GM23248 (cell line): ENCODE measurements at regions not wholly inside any gene's neighbourhood (a gene's known extent, or its start where the extent isn't known, plus 50 kb on each side); places are given as distances from the start of the nearest gene placed in this dataset.
A peak's percentile ranks its signal among the peaks of the same experiment; 100 is the strongest.

Experiments
- DNase-seq: peaks from one replicate; pipeline ENCODE4 v3.0.0-alpha.2; 2015
- H2AFZ ChIP-seq: fragments of 200-600 bp; sonication (generic); 2 replicates; pipeline ENCODE4 v1.6.1; 2016; ENCODE audit warnings: antibody characterized with exemption
- H3F3A ChIP-seq: fragments of 200-600 bp; sonication (generic); 2 replicates; pipeline ENCODE4 v1.6.1; 2016; ENCODE audit warnings: mild to moderate bottlenecking, antibody characterized with exemption, mixed run types; ENCODE audit not compliant: insufficient read depth
- H3K27ac ChIP-seq: fragments of 200-600 bp; sonication (generic); 2 replicates; pipeline ENCODE4 v1.5.1; 2016; ENCODE audit warnings: mild to moderate bottlenecking
- H3K27me3 ChIP-seq: fragments of 200-600 bp; sonication (generic); replicated peaks from 2 replicates; pipeline ENCODE4 v1.6.1; 2016; ENCODE audit warnings: mild to moderate bottlenecking; ENCODE audit not compliant: insufficient read depth
- H3K36me3 ChIP-seq: fragments of 200-600 bp; sonication (generic); 2 replicates; pipeline ENCODE4 v1.6.1; 2016; ENCODE audit warnings: low read depth, mild to moderate bottlenecking
- H3K4me1 ChIP-seq: fragments of 200-600 bp; sonication (generic); 2 replicates; pipeline ENCODE4 v1.6.1; 2016; ENCODE audit warnings: mild to moderate bottlenecking; ENCODE audit not compliant: insufficient read depth
- H3K4me2 ChIP-seq: fragments of 200-600 bp; sonication (generic); one replicate; pipeline ENCODE4 v1.6.1; 2016; ENCODE audit warnings: mild to moderate bottlenecking; ENCODE audit not compliant: unreplicated experiment
- H3K4me3 ChIP-seq: fragments of 200-600 bp; sonication (generic); 2 replicates; pipeline ENCODE4 v1.5.1; 2016; ENCODE audit warnings: mild to moderate bottlenecking
- H3K79me2 ChIP-seq: fragments of 200-600 bp; sonication (generic); 2 replicates; pipeline ENCODE4 v1.6.1; 2016; ENCODE audit warnings: mild to moderate bottlenecking; ENCODE audit not compliant: insufficient read depth
- H3K9ac ChIP-seq: fragments of 200-600 bp; sonication (generic); 2 replicates; pipeline ENCODE4 v1.6.1; 2016; ENCODE audit warnings: mild to moderate bottlenecking
- H3K9me2 ChIP-seq: fragments of 200-600 bp; sonication (generic); 2 replicates; pipeline ENCODE4 v1.6.1; 2016; ENCODE audit warnings: mixed run types, mild to moderate bottlenecking, moderate library complexity; ENCODE audit not compliant: insufficient read depth
- H3K9me3 ChIP-seq: fragments of 200-600 bp; sonication (generic); one replicate; pipeline ENCODE4 v1.6.1; 2017; ENCODE audit warnings: low read depth
- H4K20me1 ChIP-seq: fragments of 200-600 bp; sonication (generic); 2 replicates; pipeline ENCODE4 v1.6.0; 2016; ENCODE audit not compliant: insufficient read depth
- EZH2 ChIP-seq: fragments of 200-600 bp; sonication (generic); IDR thresholded peaks from 2 replicates; pipeline ENCODE4 v1.6.1; 2018; ENCODE audit warnings: antibody characterized with exemption, mild to moderate bottlenecking; ENCODE audit not compliant: insufficient read depth, poor library complexity, severe bottlenecking
- EZH2phosphoT487 ChIP-seq: fragments of 200-600 bp; sonication (generic); IDR thresholded peaks from 2 replicates; pipeline ENCODE4 v1.6.1; 2018; ENCODE audit warnings: antibody characterized with exemption, moderate library complexity, mild to moderate bottlenecking, low read depth; ENCODE audit not compliant: insufficient read depth
- WGBS, 2 experiments: methylation state at CpG; one replicate each; pipeline ENCODE4 v1.1.6; 2015 to 2017; ENCODE audit warnings: low lambda C conversion rate in 2 of 2, low coverage in 1 of 2; ENCODE audit errors: missing lambda C conversion rate in 2 of 2; 5-methylcytosine and 5-hydroxymethylcytosine counted together
- in situ Hi-C: fragments of 300-500 bp; cut with MboI; formaldehyde crosslinking; loops from 2 replicates; pipeline ENCODE4 v1.15.0; 2020

- 13 to 21% methylated on average over 6 of the region's 6 CpGs for WGBS, 2 experiments
- in situ Hi-C loops = no loop called here
Observed at GRCh38 chr2:6423944-6424343, 441.8 kb downstream of the CMPK2 start.

GRCh38 chr2:6425032-6425431, 440.7 kb downstream of the CMPK2 start:
- H3K4me3 ChIP-seq = no peak overlapping the region
- H3F3A ChIP-seq = no peaks in the 10 kb centered on the region; the same call in 1 of the 2 replicates
- no peak overlapping the region for H2AFZ ChIP-seq
- H3K4me2 ChIP-seq = no peak overlapping the region
- H3K9me3 ChIP-seq = no peaks in the 10 kb centered on the region
- no peak overlapping the region for H3K27ac ChIP-seq
- 80 to 91% methylated on average over 3 of the region's 3 CpGs for WGBS, 2 experiments
- no peaks in the 10 kb centered on the region for H3K27me3 ChIP-seq
- no peaks in the 10 kb centered on the region for H3K79me2 ChIP-seq
- TF ChIP-seq EZH2phosphoT487 (no peak), EZH2 (no peak)
- H3K9ac ChIP-seq = no peak overlapping the region
- no peaks in the 10 kb centered on the region for H3K36me3 ChIP-seq
- H4K20me1 ChIP-seq = no peaks in the 10 kb centered on the region
- H3K4me1 ChIP-seq = no peaks in the 10 kb centered on the region
- H3K9me2 ChIP-seq = no peaks in the 10 kb centered on the region
- no peak for DNase-seq
- in situ Hi-C loops = no loop called here

More at GRCh38 chr2:6423944-6424343, 441.8 kb downstream of the CMPK2 start:
- no peaks in the 10 kb centered on the region for H3K4me1 ChIP-seq
- H3K79me2 ChIP-seq = no peaks in the 10 kb centered on the region
- no peaks in the 10 kb centered on the region for H3K36me3 ChIP-seq
- no peak for TF ChIP-seq EZH2phosphoT487
- no peak for TF ChIP-seq EZH2
- H3K27ac ChIP-seq = no peak overlapping the region
- no peaks in the 10 kb centered on the region for H3K27me3 ChIP-seq
- H3K9me2 ChIP-seq = no peaks in the 10 kb centered on the region
- no peaks in the 10 kb centered on the region for H3K9me3 ChIP-seq
- no peak overlapping the region for H2AFZ ChIP-seq
- H3K4me3 ChIP-seq = no peak overlapping the region
- no peaks in the 10 kb centered on the region; the same call in 1 of the 2 replicates for H3F3A ChIP-seq
- DNase-seq = no peak
- H3K4me2 ChIP-seq = no peak overlapping the region
- H3K9ac ChIP-seq = no peak overlapping the region
- no peaks in the 10 kb centered on the region for H4K20me1 ChIP-seq

- H2AFZ ChIP-seq = no peak overlapping the region
- no peak overlapping the region for H3K4me2 ChIP-seq
- H3K9ac ChIP-seq = no peak overlapping the region
- H3K4me1 ChIP-seq = no peaks in the 10 kb centered on the region
- no peaks in the 10 kb centered on the region for H3K36me3 ChIP-seq
- H3F3A ChIP-seq = no peaks in the 10 kb centered on the region
- H3K27me3 ChIP-seq = no peaks in the 10 kb centered on the region
- no peak overlapping the region for H3K4me3 ChIP-seq
- H3K27ac ChIP-seq = no peak overlapping the region
- no peaks in the 10 kb centered on the region for H4K20me1 ChIP-seq
- WGBS, 2 experiments = 51 to 52% methylated on average over 19 of the region's 19 CpGs
- DNase-seq = no peak
- no peaks in the 10 kb centered on the region for H3K79me2 ChIP-seq
- H3K9me3 ChIP-seq = no peaks in the 10 kb centered on the region
- no peaks in the 10 kb centered on the region for H3K9me2 ChIP-seq
- TF ChIP-seq EZH2phosphoT487 (no peak), EZH2 (no peak)
- in situ Hi-C loops = no loop called here
Observed at GRCh38 chr2:6429210-6429986, 436.3 kb downstream of the CMPK2 start.

- WGBS, 2 experiments = 36 to 38% methylated on average over 6 of the region's 6 CpGs
- H3F3A ChIP-seq = no peaks in the 10 kb centered on the region
- H3K27me3 ChIP-seq = no peaks in the 10 kb centered on the region
- H3K9me3 ChIP-seq = no peaks in the 10 kb centered on the region
- no peaks in the 10 kb centered on the region for H4K20me1 ChIP-seq
- no peak overlapping the region for H3K9ac ChIP-seq
- H3K27ac ChIP-seq = no peak overlapping the region
- no peaks in the 10 kb centered on the region for H3K4me1 ChIP-seq
- DNase-seq = peak; percentile 1
- H3K9me2 ChIP-seq = no peaks in the 10 kb centered on the region
- H3K36me3 ChIP-seq = no peaks in the 10 kb centered on the region
- no peak overlapping the region for H3K4me2 ChIP-seq
- TF ChIP-seq EZH2 = no peak
- no peak for TF ChIP-seq EZH2phosphoT487
- no peak overlapping the region for H3K4me3 ChIP-seq
- no peaks in the 10 kb centered on the region for H3K79me2 ChIP-seq
- H2AFZ ChIP-seq = no peak overlapping the region
- in situ Hi-C loops = no loop called here
Observed at GRCh38 chr2:6434438-6434837, 431.3 kb downstream of the CMPK2 start.
